ENCODE measurements at regions not wholly inside any gene's neighbourhood (a gene's known extent, or its start where the extent isn't known, plus 50 kb on each side); places are given as distances from the start of the nearest gene placed in this dataset.

GRCh38 chr17:12388226-12388625, 277.5 kb upstream of the MYOCD start:
- no peak for DNase-seq

GRCh38 chr17:12389421-12389820, 276.3 kb upstream of the MYOCD start:
- DNase-seq, result no peak

GRCh38 chr17:12390631-12391030, 275.1 kb upstream of the MYOCD start:
- DNase-seq, result no peak

- DNase-seq, result no peak
Observed at GRCh38 chr17:12391468-12391867, 274.2 kb upstream of the MYOCD start.

- no peak for DNase-seq
Observed at GRCh38 chr17:12395733-12396354, 269.8 kb upstream of the MYOCD start.

- DNase-seq, result no peak
Observed at GRCh38 chr17:12398441-12399051, 267.1 kb upstream of the MYOCD start.

- DNase-seq, result no peak
Observed at GRCh38 chr17:12402963-12403622, 262.6 kb upstream of the MYOCD start.

GRCh38 chr17:12403881-12404398, 261.8 kb upstream of the MYOCD start:
- DNase-seq, result no peak

- no peak for DNase-seq
Observed at GRCh38 chr17:12406623-12407215, 259.0 kb upstream of the MYOCD start.

GRCh38 chr17:12407495-12408252, 258.0 kb upstream of the MYOCD start:
- DNase-seq, result no peak

GRCh38 chr17:12409082-12409481, 256.6 kb upstream of the MYOCD start:
- DNase-seq, result no peak

GRCh38 chr17:12410717-12411116, 255.0 kb upstream of the MYOCD start:
- no peak for DNase-seq

GRCh38 chr17:12415031-12415430, 250.7 kb upstream of the MYOCD start:
- no peak for DNase-seq

- DNase-seq, result no peak
Observed at GRCh38 chr17:12421077-12421476, 244.6 kb upstream of the MYOCD start.

- DNase-seq, result no peak
Observed at GRCh38 chr17:12421646-12422306, 243.9 kb upstream of the MYOCD start.

- DNase-seq, result no peak
Observed at GRCh38 chr17:12422651-12423050, 243.0 kb upstream of the MYOCD start.

- DNase-seq, result no peak
Observed at GRCh38 chr17:12423337-12423736, 242.4 kb upstream of the MYOCD start.

GRCh38 chr17:12429116-12429515, 236.6 kb upstream of the MYOCD start:
- no peak for DNase-seq

GRCh38 chr17:12431188-12431587, 234.5 kb upstream of the MYOCD start:
- DNase-seq, result no peak

- no peak for DNase-seq
Observed at GRCh38 chr17:12438212-12438611, 227.5 kb upstream of the MYOCD start.

- DNase-seq, result no peak
Observed at GRCh38 chr17:12438813-12439586, 226.7 kb upstream of the MYOCD start.

- no peak for DNase-seq
Observed at GRCh38 chr17:12445331-12445730, 220.4 kb upstream of the MYOCD start.
